ENCODE measurements at regions not wholly inside any gene's neighbourhood (a gene's known extent, or its start where the extent isn't known, plus 50 kb on each side); places are given as distances from the start of the nearest gene placed in this dataset.

GRCh38 chr3:189404797-189405484 lies 226.2 kb upstream of the TP63 start:
- H3K9me1 ChIP-seq (ENCODE audit: insufficient read depth, low read length) = no peaks in the 10 kb centered on the region
- H3K14ac ChIP-seq (replicated peaks; ENCODE audit: low read depth, low read length) = no peak overlapping the region
- WGBS, 2 experiments (ENCODE audit: extremely low coverage in 2 of 2, insufficient read length in 1 of 2) = no CpG with 5 or more reads among the region's 3 CpGs
- no peak for TF ChIP-seq POLR2A (IDR thresholded peaks at IDR 0.05; ENCODE audit: low read depth, low read length)
- no peak for TF ChIP-seq RFX5 (IDR thresholded peaks at IDR 0.05; ENCODE audit: low read depth, low read length)
- no peak for TF ChIP-seq MAZ (IDR thresholded peaks at IDR 0.05; ENCODE audit: borderline replicate concordance, low read depth, low read length)
- TF ChIP-seq BHLHE40 (IDR thresholded peaks at IDR 0.05; ENCODE audit: low read depth, low read length) = no peak
- TF ChIP-seq USF2 (IDR thresholded peaks at IDR 0.05; ENCODE audit: low read depth, low read length) = no peak
- TF ChIP-seq, protein P1, sequence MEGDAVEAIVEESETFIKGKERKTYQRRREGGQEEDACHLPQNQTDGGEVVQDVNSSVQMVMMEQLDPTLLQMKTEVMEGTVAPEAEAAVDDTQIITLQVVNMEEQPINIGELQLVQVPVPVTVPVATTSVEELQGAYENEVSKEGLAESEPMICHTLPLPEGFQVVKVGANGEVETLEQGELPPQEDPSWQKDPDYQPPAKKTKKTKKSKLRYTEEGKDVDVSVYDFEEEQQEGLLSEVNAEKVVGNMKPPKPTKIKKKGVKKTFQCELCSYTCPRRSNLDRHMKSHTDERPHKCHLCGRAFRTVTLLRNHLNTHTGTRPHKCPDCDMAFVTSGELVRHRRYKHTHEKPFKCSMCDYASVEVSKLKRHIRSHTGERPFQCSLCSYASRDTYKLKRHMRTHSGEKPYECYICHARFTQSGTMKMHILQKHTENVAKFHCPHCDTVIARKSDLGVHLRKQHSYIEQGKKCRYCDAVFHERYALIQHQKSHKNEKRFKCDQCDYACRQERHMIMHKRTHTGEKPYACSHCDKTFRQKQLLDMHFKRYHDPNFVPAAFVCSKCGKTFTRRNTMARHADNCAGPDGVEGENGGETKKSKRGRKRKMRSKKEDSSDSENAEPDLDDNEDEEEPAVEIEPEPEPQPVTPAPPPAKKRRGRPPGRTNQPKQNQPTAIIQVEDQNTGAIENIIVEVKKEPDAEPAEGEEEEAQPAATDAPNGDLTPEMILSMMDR (conservative IDR thresholded peaks at IDR 0.05; ENCODE audit: low read depth, low read length) = no peak
- TF ChIP-seq CHD1 (IDR thresholded peaks at IDR 0.05; ENCODE audit: low read depth, low read length) = no peak
- no peak for TF ChIP-seq NFE2L2 (IDR thresholded peaks at IDR 0.05; ENCODE audit: low read depth, low read length)
- TF ChIP-seq MAFK (IDR thresholded peaks at IDR 0.05; ENCODE audit: low read depth, low read length) = no peak
- no peak for TF ChIP-seq ELK1 (IDR thresholded peaks at IDR 0.05; ENCODE audit: borderline replicate concordance, low read depth, low read length)
- TF ChIP-seq RAD21 (IDR thresholded peaks at IDR 0.05; ENCODE audit: low read length) = no peak
- no peak for TF ChIP-seq SMC3 (IDR thresholded peaks at IDR 0.05; ENCODE audit: low read depth, low read length)
- no peak for TF ChIP-seq FOS (IDR thresholded peaks at IDR 0.05; ENCODE audit: low read depth, low read length)
- no peak for TF ChIP-seq RCOR1 (IDR thresholded peaks at IDR 0.05; ENCODE audit: insufficient replicate concordance, low read length)
- no peak overlapping the region for H2BK15ac ChIP-seq (ENCODE audit: low read depth, low read length)
- H3K27me3 ChIP-seq (ENCODE audit: control insufficient read depth, insufficient read depth, low read length) = no peaks in the 10 kb centered on the region
- no peak overlapping the region for H2BK5ac ChIP-seq (ENCODE audit: low read depth, low read length, poor library complexity, severe bottlenecking)
- no peaks in the 10 kb centered on the region for H3K9me3 ChIP-seq (ENCODE audit: control insufficient read depth, insufficient read depth, low read length)
- DNase-seq (no peak), ATAC-seq (ENCODE audit: low read depth) (no peak)
- H2AK9ac ChIP-seq (replicated peaks; ENCODE audit: low read depth, low read length, poor library complexity) = no peak overlapping the region
- in situ Hi-C loops (cut with MboI; ENCODE audit: low sequenced_read_pairs) (no loop called here), intact Hi-C loops (cut with micrococcal nuclease) (no loop called here), dilution Hi-C loops (cut with HindIII; ENCODE audit: low sequenced_read_pairs, unreplicated experiment) (no loop called here)
- H3K79me1 ChIP-seq (ENCODE audit: low read depth in 1 of 2, low read length in 2 of 2) = no peaks in the 10 kb centered on the region
- H2BK20ac ChIP-seq (ENCODE audit: low read depth, low read length) = no peak overlapping the region
- H3K27ac ChIP-seq (ENCODE audit: insufficient read depth, low read length) = no peak overlapping the region
- no peak overlapping the region for H3K18ac ChIP-seq (ENCODE audit: low read depth, low read length)
- H4K8ac ChIP-seq (ENCODE audit: low read depth in 2 of 2, low read length in 2 of 2) = no peak overlapping the region
- H4K20me1 ChIP-seq (ENCODE audit: insufficient read depth, low read length) = no peaks in the 10 kb centered on the region
- H3K4me3 ChIP-seq (ENCODE audit: insufficient read depth, low read depth, low read length) = no peak overlapping the region
- no peak overlapping the region for H3K23ac ChIP-seq (ENCODE audit: low read depth, low read length)
- H3K9ac ChIP-seq (ENCODE audit: low read depth, low read length) = no peak overlapping the region
- H3K36me3 ChIP-seq (ENCODE audit: control insufficient read depth, insufficient read depth, low read length) = no peaks in the 10 kb centered on the region
- POLR2A ChIA-PET (ENCODE audit: unreplicated experiment) = no interaction called here
- CTCF ChIA-PET = no interaction called here
- H4K5ac ChIP-seq (ENCODE audit: low read depth, low read length) = no peak overlapping the region
- H3K4me1 ChIP-seq (ENCODE audit: control insufficient read depth, insufficient read depth, low read length) = no peaks in the 10 kb centered on the region
- no peak overlapping the region for H2BK120ac ChIP-seq (ENCODE audit: low read depth, low read length)
- H3K56ac ChIP-seq (ENCODE audit: extremely low read depth, insufficient read depth, low read length) = no peak overlapping the region
- no peak overlapping the region for H4K91ac ChIP-seq (ENCODE audit: insufficient read depth, low read depth, low read length)
- no peak overlapping the region for H3K4me2 ChIP-seq (ENCODE audit: low read depth, low read length)
- no peak overlapping the region for H2AFZ ChIP-seq (replicated peaks; ENCODE audit: low read length, poor library complexity)
- no peak overlapping the region for H2AK5ac ChIP-seq (ENCODE audit: low read depth, low read length)
- H3K4ac ChIP-seq (ENCODE audit: low read depth, low read length) = no peak overlapping the region
- BruUV-seq (replicated peaks) = no TSS peak
